ENCODE measurements at regions not wholly inside any gene's neighbourhood (a gene's known extent, or its start where the extent isn't known, plus 50 kb on each side); places are given as distances from the start of the nearest gene placed in this dataset.

DNA sequence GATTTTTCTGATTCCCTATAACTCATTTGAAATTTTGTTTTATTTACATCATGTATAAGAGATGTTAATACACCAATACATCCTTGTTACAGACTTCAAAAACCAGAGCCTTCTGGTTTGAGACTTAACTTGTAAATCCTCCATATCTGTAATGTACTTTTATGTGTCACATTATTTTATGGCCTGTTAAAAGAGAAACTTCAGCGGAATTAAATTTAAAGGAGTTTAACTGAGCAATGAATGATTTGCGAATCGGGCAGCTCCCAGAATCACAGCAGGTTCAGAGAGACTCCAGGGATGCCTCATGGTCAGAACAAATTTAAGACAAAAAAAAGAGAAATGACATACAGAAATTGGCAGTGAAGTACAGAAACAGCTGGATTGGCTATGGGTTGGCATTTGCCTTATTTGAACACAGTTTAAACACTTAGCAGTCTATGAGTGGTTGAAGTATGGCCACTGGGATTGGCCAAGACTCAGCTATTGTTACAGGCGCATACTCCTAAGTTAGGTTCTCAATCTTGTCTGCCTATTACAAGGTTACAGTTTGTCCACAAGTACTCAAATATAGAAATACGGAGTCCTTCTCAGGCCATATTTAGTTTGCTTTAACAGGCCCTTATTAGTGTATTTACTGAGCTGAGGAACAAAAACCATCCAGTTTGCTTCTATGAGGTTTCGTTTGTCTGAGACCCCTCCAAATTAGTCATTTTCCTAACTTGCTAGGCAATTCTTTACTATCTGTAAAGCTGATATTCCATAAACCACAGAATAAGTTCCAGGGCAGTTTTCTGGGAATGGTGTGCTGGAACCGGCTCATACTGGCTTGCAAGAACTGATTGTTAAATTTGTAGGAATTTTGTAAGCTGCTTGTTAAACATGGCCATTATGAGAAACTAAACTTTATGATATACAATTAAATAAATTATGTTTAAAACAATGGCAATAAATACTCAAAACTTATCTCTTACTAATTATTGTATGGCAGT is 56.2 kb upstream of the WDR26 start:
- no peak overlapping the region for H3K27ac ChIP-seq (ENCODE audit: insufficient read length, low read depth, low read length)
- no peak overlapping the region for H2BK5ac ChIP-seq (ENCODE audit: insufficient read length, low read length)
- H2BK20ac ChIP-seq (ENCODE audit: low read depth, low read length, poor library complexity, severe bottlenecking) = no peak overlapping the region
- Mint-ChIP-seq H3K36me3 (ENCODE audit: insufficient read depth in 1 of 3, low read depth in 3 of 3) (peaks cover 8 to 25% (median 22%) of the 10 kb centered on the region in 3 experiments), H3K4me1 (peaks cover 25 to 68% of the 10 kb centered on the region in 2 experiments), H3K9me3 (peaks cover 17 to 21% of the 10 kb centered on the region in 2 experiments), H3K27ac (no peak overlapping the region), H3K4me3 (no peak overlapping the region), H3K27me3 (ENCODE audit: low read depth) (no peaks in the 10 kb centered on the region)
- no peak overlapping the region for H2AFZ ChIP-seq (ENCODE audit: low read length)
- TF ChIP-seq, protein P1, sequence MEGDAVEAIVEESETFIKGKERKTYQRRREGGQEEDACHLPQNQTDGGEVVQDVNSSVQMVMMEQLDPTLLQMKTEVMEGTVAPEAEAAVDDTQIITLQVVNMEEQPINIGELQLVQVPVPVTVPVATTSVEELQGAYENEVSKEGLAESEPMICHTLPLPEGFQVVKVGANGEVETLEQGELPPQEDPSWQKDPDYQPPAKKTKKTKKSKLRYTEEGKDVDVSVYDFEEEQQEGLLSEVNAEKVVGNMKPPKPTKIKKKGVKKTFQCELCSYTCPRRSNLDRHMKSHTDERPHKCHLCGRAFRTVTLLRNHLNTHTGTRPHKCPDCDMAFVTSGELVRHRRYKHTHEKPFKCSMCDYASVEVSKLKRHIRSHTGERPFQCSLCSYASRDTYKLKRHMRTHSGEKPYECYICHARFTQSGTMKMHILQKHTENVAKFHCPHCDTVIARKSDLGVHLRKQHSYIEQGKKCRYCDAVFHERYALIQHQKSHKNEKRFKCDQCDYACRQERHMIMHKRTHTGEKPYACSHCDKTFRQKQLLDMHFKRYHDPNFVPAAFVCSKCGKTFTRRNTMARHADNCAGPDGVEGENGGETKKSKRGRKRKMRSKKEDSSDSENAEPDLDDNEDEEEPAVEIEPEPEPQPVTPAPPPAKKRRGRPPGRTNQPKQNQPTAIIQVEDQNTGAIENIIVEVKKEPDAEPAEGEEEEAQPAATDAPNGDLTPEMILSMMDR (conservative IDR thresholded peaks at IDR 0.05) = no peak
- no peaks in the 10 kb centered on the region for H3K23me2 ChIP-seq (ENCODE audit: insufficient read length, low read depth, low read length, poor library complexity, severe bottlenecking)
- H3K18ac ChIP-seq (ENCODE audit: insufficient read length, low read depth, low read length) = no peak overlapping the region
- H3K4ac ChIP-seq (ENCODE audit: low read depth, low read length) = no peak overlapping the region
- no peak overlapping the region for H3K23ac ChIP-seq (ENCODE audit: insufficient read length, low read depth, low read length)
- H4K91ac ChIP-seq (ENCODE audit: insufficient read length, low read depth, low read length) = no peak overlapping the region
- H3T11ph ChIP-seq (ENCODE audit: low read length) = no peak overlapping the region
- no peak overlapping the region for H3K14ac ChIP-seq (ENCODE audit: insufficient read depth, low read length)
- no peaks in the 10 kb centered on the region for H3K79me2 ChIP-seq (ENCODE audit: insufficient read depth, low read length)
- no peak for DNase-seq
- H4K8ac ChIP-seq (replicated peaks; ENCODE audit: insufficient read length, low read depth, low read length) = no peak overlapping the region
- no peak overlapping the region for H3K4me2 ChIP-seq (ENCODE audit: insufficient read depth, insufficient read length, low read length)
- H2BK120ac ChIP-seq (ENCODE audit: low read depth, low read length, poor library complexity, severe bottlenecking) = no peak overlapping the region
- no peak overlapping the region for H2BK15ac ChIP-seq (ENCODE audit: low read depth, low read length)
- no peaks in the 10 kb centered on the region for H4K20me1 ChIP-seq (ENCODE audit: control insufficient read depth, insufficient read depth, insufficient read length)
- H4K5ac ChIP-seq (ENCODE audit: insufficient read length, low read depth, low read length) = no peak overlapping the region
- H3K9ac ChIP-seq (ENCODE audit: extremely low read depth, insufficient read length, low read length) = no peak overlapping the region
- H3K79me1 ChIP-seq (ENCODE audit: insufficient read depth, low read depth, low read length, poor library complexity, severe bottlenecking) = no peaks in the 10 kb centered on the region
- H3K27me3 ChIP-seq (ENCODE audit: insufficient read depth, low read length) = no peaks in the 10 kb centered on the region
- no peak overlapping the region for H3K56ac ChIP-seq (ENCODE audit: insufficient read length, low read depth, low read length)
- WGBS (ENCODE audit: extremely low coverage, insufficient read length, low lambda C conversion rate) = no CpG with 5 or more reads among the region's 7 CpGs
- no peaks in the 10 kb centered on the region for H3K9me3 ChIP-seq (ENCODE audit: control insufficient read depth, low read depth, low read length)
- no peak overlapping the region for H2AK5ac ChIP-seq (ENCODE audit: insufficient read length, low read length)
- H3K4me1 ChIP-seq (ENCODE audit: insufficient read depth, low read length) = peaks cover 2% of the 10 kb centered on the region; the same call in 1 of the 2 replicates
- no peak overlapping the region for H2BK12ac ChIP-seq (ENCODE audit: insufficient read length, low read depth, low read length)

Data from H9 (cell line).